D341Med (cell line): ENCODE measurements at regions not wholly inside any gene's neighbourhood (a gene's known extent, or its start where the extent isn't known, plus 50 kb on each side); places are given as distances from the start of the nearest gene placed in this dataset.
"Not testable (repeated sequence)": the region's sequence is repeated elsewhere in the genome, so short reads cannot be mapped to it uniquely, and the experiment has no call there.

Source experiments
- DNase-seq: peaks from one replicate; pipeline ENCODE4 v3.0.0; 2012; ENCODE audit warnings: low spot score

DNA sequence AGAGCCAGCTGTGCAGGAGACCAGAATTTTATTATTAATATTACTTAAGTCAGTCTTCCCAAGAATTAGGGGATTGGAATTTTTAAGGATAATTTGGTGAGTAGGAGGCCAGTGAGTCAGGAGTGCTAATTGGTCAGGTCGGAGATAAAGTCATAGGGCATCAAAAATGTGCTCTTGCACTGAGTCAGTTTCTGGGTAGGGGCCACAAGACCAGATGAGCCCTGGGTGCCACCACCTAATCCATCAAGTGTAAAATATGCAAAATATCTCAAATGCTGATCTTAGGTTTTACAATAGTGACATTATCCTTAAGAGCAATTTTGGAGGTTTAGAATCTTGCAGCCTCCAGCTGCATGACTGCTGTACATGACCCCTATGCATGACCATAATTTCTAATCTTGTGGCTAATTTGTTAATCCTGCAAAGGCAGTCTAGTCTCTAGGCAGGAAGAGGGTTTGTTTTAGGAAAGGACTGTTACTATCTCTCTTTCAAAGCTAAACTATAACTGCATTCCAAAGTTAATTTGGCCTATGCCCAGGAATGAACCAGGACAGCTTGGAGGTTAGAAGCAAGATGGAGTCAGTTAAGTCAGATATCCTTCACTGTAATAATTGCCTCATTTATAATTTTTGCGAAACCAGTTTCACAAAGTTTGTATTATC lies 215.9 kb downstream of the RNF152 start:
- no peak for DNase-seq

GRCh38 chr18:61669320-61669719 lies 223.5 kb downstream of the RNF152 start:
- no peak for DNase-seq

GRCh38 chr18:61666876-61667590 lies 225.8 kb downstream of the RNF152 start:
- no peak for DNase-seq

DNA sequence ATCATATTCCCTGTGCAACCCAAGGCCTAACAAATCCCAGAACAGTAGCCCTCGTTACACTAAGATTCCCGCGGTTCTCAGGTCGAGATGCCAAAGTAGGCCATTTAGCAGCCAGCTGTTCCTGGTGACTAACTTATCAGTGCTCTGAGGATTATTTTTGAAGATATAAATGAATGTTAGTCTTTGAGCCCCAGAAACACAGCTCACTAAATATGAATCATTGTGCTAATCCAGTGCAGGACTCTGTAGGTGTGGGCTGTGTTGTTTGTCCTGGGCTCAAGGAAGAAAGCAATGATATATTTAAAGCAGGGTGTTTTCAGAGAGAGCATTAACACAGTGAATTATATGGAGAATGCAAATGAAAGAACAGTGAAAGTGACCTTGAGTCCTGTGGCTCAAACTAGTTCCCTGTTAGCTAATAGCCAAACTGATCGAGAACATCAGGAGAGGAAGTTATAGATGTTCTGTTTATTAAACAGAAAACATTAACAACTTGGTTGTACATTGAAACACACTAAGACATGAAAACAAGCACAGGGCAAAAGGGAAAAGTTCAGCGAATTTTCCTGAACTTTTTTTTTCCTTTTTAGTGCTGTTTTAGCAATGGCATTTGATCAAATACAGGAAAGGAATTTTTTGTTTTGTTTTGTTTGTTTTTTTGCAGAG lies 228.3 kb downstream of the RNF152 start:
- DNase-seq = no peak

- DNase-seq = no peak
Observed at GRCh38 chr18:61662726-61663125, 230.1 kb downstream of the RNF152 start.

- no peak for DNase-seq
Observed at GRCh38 chr18:61658431-61658830, 234.4 kb downstream of the RNF152 start.

- no peak for DNase-seq
Observed at GRCh38 chr18:61657066-61657732, 235.6 kb downstream of the RNF152 start.

DNA sequence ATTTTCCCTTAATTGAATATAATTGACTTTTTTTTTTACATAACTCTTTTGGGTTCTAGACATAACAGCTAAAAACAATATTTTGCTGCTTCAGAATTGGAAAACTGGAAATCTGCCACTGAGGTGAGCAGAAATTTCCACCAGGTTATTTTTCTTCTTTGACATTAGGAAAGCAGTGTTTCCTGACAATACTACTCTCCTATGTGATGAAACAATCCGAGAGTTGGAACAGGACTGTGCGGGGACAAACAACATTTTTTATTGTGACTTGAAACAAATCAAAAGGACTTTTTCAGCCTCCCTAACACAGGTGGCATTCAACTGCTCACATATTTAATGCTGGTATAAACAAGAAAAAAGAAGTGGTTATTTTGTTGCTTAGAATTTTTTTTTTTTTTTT lies 237.2 kb downstream of the RNF152 start:
- no peak for DNase-seq

DNA sequence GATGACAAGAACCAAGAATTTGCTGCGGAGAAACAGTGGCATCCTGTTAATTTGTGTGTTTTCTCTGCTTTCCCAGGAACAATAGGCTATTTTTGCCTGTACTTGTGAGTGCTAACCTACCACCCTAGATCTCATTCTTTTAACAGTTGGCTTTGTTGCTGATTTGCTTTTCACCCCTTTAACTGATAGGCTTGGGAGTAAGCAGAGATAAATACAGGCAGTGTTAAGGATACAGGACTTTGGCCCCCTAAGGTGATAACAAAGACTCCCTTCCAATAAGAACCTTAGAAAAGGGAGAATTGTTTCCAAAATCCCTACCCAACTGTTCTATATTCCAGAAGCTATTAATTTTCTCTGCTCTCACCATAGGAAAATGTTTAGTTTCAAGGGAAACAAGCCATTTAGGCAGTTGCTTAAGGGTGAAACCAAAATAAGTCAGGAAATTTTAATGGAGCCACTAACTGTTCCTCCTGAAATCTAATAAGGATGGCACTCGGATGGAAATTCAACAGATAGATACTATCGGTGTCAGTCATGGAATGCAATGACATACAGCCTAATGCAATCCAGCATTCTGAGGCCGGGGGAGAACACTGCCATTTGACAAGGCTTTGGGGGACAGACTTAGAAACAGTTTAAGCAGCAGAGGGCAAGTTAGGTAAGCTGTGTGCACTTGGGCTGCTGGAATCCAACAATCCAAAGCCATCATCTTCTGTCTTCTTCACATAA lies 238.8 kb downstream of the RNF152 start:
- no peak for DNase-seq

GRCh38 chr18:61651880-61652268 lies 240.9 kb downstream of the RNF152 start:
- no peak for DNase-seq

DNA sequence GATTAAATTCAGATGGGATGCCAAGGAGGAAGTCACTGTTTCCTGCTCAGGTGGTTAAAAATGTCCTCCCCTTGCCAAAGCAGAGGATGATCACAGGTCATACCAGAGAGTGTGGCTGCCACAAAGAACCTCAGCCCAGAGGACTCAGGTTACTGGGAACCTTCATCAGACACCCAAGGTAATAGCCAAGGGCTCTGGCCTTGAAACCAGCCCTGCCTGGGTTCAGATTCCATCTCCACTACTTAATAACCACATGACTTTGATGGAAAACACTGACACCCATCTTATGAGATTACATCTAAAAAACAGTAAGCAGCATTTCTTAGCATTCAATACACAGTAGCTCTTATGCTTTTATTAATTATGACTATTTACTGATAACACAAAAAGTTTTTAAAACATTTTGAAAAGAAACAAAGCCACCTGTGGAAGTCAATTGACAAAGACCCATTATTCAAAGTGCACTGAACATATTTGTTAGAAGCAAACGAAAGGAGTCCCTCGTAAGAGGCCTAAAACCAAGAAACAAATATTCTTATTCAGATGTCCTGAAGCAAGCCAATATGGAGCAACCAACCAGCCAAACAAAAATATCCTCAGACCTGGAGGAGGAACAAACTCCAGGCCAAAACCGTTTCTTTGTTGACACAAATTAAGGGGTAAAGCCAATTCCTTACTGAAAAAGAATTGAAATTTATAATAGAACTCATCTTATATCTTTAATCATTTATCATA lies 241.5 kb downstream of the RNF152 start:
- no peak for DNase-seq

DNA sequence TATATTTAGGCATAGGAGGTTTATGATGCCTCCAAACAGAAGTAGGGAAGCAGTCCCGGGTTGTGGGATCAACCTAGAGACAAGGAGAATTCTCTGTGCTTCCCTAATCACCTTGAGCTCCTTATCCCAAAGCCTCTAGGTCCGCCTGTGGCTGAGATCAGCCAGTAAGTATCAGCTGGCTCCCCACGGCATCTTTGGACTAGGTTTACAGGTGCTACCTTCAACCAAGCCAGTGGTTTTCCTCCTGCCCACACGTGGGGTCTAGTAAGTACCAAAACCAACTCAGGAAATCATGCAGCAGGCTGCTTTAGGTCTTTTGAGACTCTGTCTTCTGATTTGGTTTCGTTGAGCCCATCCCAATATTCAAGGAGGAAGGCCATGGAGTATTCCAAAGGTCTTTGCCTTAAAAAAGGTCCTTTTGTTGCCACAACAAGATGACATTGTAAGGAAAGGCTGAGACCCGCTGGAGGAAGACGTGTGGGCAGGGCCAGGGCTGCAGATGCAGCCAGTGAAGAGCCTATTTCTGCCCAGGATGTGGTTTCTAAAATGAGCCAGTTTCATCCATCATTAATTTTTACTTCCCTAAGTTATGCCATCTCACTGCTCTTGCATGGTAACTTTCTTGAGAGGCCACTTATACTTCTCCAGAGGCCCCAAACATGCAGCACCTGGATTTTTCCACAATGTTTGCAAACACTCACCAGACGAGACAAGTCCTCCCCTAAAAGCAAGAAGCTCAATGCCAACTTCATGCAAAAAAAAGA lies 248.7 kb downstream of the RNF152 start:
- DNase-seq = no peak

- no peak for DNase-seq
Observed at GRCh38 chr18:61639886-61640285, 252.9 kb downstream of the RNF152 start.

GRCh38 chr18:61637905-61638595 lies 254.8 kb downstream of the RNF152 start:
- no peak for DNase-seq

- no peak for DNase-seq
Observed at GRCh38 chr18:61637319-61637718, 255.5 kb downstream of the RNF152 start.

GRCh38 chr18:61635901-61636528 lies 256.8 kb downstream of the RNF152 start:
- DNase-seq = peak; percentile 80

DNA sequence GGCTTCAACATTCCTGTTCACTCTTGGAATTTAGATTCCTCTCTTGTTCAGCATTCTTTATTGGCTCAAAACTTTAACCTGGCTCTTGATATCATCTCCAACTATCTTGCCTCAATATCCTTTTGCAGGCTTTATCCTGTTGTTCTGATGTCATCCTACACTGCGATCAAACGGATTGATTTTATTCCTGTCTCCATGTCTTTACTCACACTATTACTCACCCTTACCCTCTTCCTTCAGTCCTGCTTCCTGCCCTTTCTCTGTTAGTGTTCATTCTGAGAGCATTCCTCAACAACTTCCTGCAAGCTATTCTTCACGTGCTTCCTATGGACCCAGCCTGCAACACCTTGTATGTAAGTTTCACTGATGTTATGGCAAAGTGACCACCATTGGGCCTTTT lies 264.7 kb downstream of the RNF152 start:
- no peak for DNase-seq

GRCh38 chr18:61624631-61625030 lies 268.2 kb downstream of the RNF152 start:
- not testable (repeated sequence) for DNase-seq

GRCh38 chr18:61619783-61620182 lies 273.0 kb downstream of the RNF152 start:
- DNase-seq = no peak

DNA sequence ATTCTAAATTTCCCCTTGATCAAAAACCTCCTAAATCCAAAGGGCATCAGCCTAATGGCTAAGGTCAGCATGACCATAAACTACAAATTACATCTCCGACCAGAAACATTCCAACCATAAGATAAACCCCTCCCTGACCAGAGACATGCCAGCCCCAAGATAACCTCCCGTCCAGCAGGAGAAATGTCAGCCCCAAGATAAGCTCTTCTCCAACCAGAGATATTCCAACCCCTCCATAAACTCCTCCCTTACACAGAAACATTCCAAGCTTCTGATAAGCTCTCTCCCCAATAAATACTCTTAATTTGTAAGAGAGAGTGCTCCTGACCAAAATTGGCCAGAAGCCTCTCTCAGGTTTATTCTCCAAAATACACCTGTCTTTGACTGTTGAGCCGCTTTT lies 274.0 kb downstream of the RNF152 start:
- no peak for DNase-seq
